ENCODE measurements at regions not wholly inside any gene's neighbourhood (a gene's known extent, or its start where the extent isn't known, plus 50 kb on each side); places are given as distances from the start of the nearest gene placed in this dataset.

GRCh38 chr9:87085073-87085472 lies 137.8 kb upstream of the GAS1 start:
- no peak for DNase-seq (ENCODE audit: low spot score)

GRCh38 chr9:87085521-87085920 lies 138.2 kb upstream of the GAS1 start:
- no peak for DNase-seq (ENCODE audit: low spot score)

- DNase-seq (ENCODE audit: low spot score) = no peak
These were observed 139.0 kb upstream of the GAS1 start for GRCh38 chr9:87086221-87086818.

GRCh38 chr9:87087197-87087596 lies 139.9 kb upstream of the GAS1 start:
- no peak for DNase-seq (ENCODE audit: low spot score)

GRCh38 chr9:87088192-87088591 lies 140.9 kb upstream of the GAS1 start:
- no peak for DNase-seq (ENCODE audit: low spot score)

GRCh38 chr9:87088621-87089365 lies 141.5 kb upstream of the GAS1 start:
- DNase-seq (ENCODE audit: low spot score) = no peak

- no peak for DNase-seq (ENCODE audit: low spot score)
These were observed 142.2 kb upstream of the GAS1 start for GRCh38 chr9:87089506-87089905.

- no peak for DNase-seq (ENCODE audit: low spot score)
These were observed 142.6 kb upstream of the GAS1 start for GRCh38 chr9:87089929-87090328.

- DNase-seq (ENCODE audit: low spot score) = no peak
These were observed 146.5 kb upstream of the GAS1 start for GRCh38 chr9:87093777-87094176.

GRCh38 chr9:87095951-87096350 lies 148.6 kb upstream of the GAS1 start:
- DNase-seq (ENCODE audit: low spot score) = no peak

GRCh38 chr9:87096506-87096905 lies 149.2 kb upstream of the GAS1 start:
- DNase-seq (ENCODE audit: low spot score) = no peak

- DNase-seq (ENCODE audit: low spot score) = no peak
These were observed 149.9 kb upstream of the GAS1 start for GRCh38 chr9:87097238-87097637.

GRCh38 chr9:87099407-87099806 lies 152.1 kb upstream of the GAS1 start:
- no peak for DNase-seq (ENCODE audit: low spot score)

GRCh38 chr9:87100001-87100400 lies 152.7 kb upstream of the GAS1 start:
- no peak for DNase-seq (ENCODE audit: low spot score)

- DNase-seq (ENCODE audit: low spot score) = no peak
These were observed 154.8 kb upstream of the GAS1 start for GRCh38 chr9:87102126-87102525.

GRCh38 chr9:87107072-87107471 lies 159.8 kb upstream of the GAS1 start:
- DNase-seq (ENCODE audit: low spot score) = peak; percentile 18

- no peak for DNase-seq (ENCODE audit: low spot score)
These were observed 161.4 kb upstream of the GAS1 start for GRCh38 chr9:87108661-87109060.

- no peak for DNase-seq (ENCODE audit: low spot score)
These were observed 161.9 kb upstream of the GAS1 start for GRCh38 chr9:87109231-87109631.

GRCh38 chr9:87109851-87110250 lies 162.5 kb upstream of the GAS1 start:
- DNase-seq (ENCODE audit: low spot score) = no peak

- no peak for DNase-seq (ENCODE audit: low spot score)
These were observed 163.7 kb upstream of the GAS1 start for GRCh38 chr9:87111010-87111409.

- no peak for DNase-seq (ENCODE audit: low spot score)
These were observed 165.3 kb upstream of the GAS1 start for GRCh38 chr9:87112656-87113055.

GRCh38 chr9:87113874-87114273 lies 166.6 kb upstream of the GAS1 start:
- no peak for DNase-seq (ENCODE audit: low spot score)

- no peak for DNase-seq (ENCODE audit: low spot score)
These were observed 168.5 kb upstream of the GAS1 start for GRCh38 chr9:87115785-87116184.

GRCh38 chr9:87116492-87116891 lies 169.2 kb upstream of the GAS1 start:
- no peak for DNase-seq (ENCODE audit: low spot score)
